ENCODE measurements at regions not wholly inside any gene's neighbourhood (a gene's known extent, or its start where the extent isn't known, plus 50 kb on each side); places are given as distances from the start of the nearest gene placed in this dataset.

- TF ChIP-seq CTCF (IDR thresholded peaks at IDR 0.05) (no peak), POLR2A (IDR thresholded peaks at IDR 0.05) (no peak)
Observed at GRCh38 chr9:82449986-82450385, 461.4 kb downstream of the SPATA31D1 start.

Data from esophagus squamous epithelium (tissue), 4 donors.